HepG2 (cell line): ENCODE measurements at regions not wholly inside any gene's neighbourhood (a gene's known extent, or its start where the extent isn't known, plus 50 kb on each side); places are given as distances from the start of the nearest gene placed in this dataset.

Source experiments
- ATAC-seq: fragments of 200-7000 bp; cut with Tn5 transposase; 3 replicates; pipeline ENCODE4 v1.9.1; 2020; ENCODE audit warnings: mild to moderate bottlenecking, moderate library complexity
- BruUV-seq: library from RNA; stranded (reverse); fragments of 400-500 nt; replicated peaks from 2 replicates; lab custom pipeline; 2021; lab: Mats Ljungman, UMichigan
- CTCF ChIA-PET: fragments of 300-600 bp; formaldehyde crosslinking; extraction: SDS; loops from one replicate; lab custom pipeline; 2021; ENCODE audit warnings: low total read pairs, inconsistent platforms, low intra/inter-chr PET ratio; lab: Yijun Ruan, JAX
- POLR2A ChIA-PET: fragments of 350-600 bp; sonication (Branson Sonifier 250); formaldehyde crosslinking; loops from one replicate; lab custom pipeline; 2020; ENCODE audit warnings: antibody characterized with exemption, inconsistent platforms; lab: Yijun Ruan, JAX
- DNase-seq: peaks from one replicate; pipeline ENCODE4 v3.0.0-alpha.2; 2015; ENCODE audit warnings: low spot score
- FAIRE-seq: peaks from 3 replicates; lab custom pipeline; 2011; peaks lifted over from hg19 to GRCh38; lab: Jason Lieb, UNC
- H2AFZ ChIP-seq: one replicate; pipeline ENCODE4 v1.6.1; 2011; ENCODE audit warnings: low read length, inconsistent platforms
- H3K27ac ChIP-seq: fragments of 300-600 bp; 3 replicates; pipeline ENCODE4 v1.8.0; 2011; ENCODE audit warnings: mixed run types, mild to moderate bottlenecking, mixed read lengths, low read length, inconsistent platforms; ENCODE audit not compliant: insufficient read depth; ENCODE audit errors: extremely low read length
- H3K27me3 ChIP-seq, 2 experiments: fragments of 200-600 bp in 1 of 2; 2 replicates in 1 of 2; 3 replicates in 1 of 2; pipeline versions ENCODE4 v1.6.0 to v1.8.0; 2011; ENCODE audit warnings: low read length in 2 of 2, mild to moderate bottlenecking in 2 of 2, moderate library complexity in 2 of 2, inconsistent platforms in 1 of 2; ENCODE audit not compliant: insufficient read depth in 2 of 2, control insufficient read depth in 1 of 2
- H3K36me3 ChIP-seq, 2 experiments: fragments of 200-600 bp in 1 of 2; replicated peaks in 1 of 2; 2 replicates in 1 of 2; 3 replicates in 1 of 2; pipeline versions ENCODE4 v1.5.1 to v1.8.0; 2011; ENCODE audit warnings: low read length in 2 of 2, inconsistent platforms in 1 of 2; ENCODE audit not compliant: insufficient read depth in 2 of 2, control insufficient read depth in 1 of 2
- H3K4me1 ChIP-seq: 2 replicates; pipeline ENCODE4 v1.5.1; 2012; ENCODE audit warnings: low read length, inconsistent platforms; ENCODE audit not compliant: insufficient read depth
- H3K4me2 ChIP-seq: 2 replicates; pipeline ENCODE4 v1.6.0; 2011; ENCODE audit warnings: low read depth, low read length, inconsistent platforms
- H3K4me3 ChIP-seq, 3 experiments: fragments of 200-600 bp in 1 of 3; sonication (generic), shearing (Covaris generic) in 1 of 3; replicated peaks in 1 of 3; 2 replicates each; pipeline ENCODE4 v1.5.1; 2011 to 2016; ENCODE audit warnings: low read length in 3 of 3, inconsistent platforms in 2 of 3, low read depth in 2 of 3, mild to moderate bottlenecking in 2 of 3, control low read depth in 1 of 3, mixed read lengths in 1 of 3; ENCODE audit not compliant: insufficient read depth in 1 of 3
- H3K79me2 ChIP-seq: one replicate; pipeline ENCODE4 v1.6.1; 2011; ENCODE audit warnings: low read length, inconsistent platforms; ENCODE audit not compliant: insufficient read depth
- H3K9ac ChIP-seq: 2 replicates; pipeline ENCODE4 v1.6.0; 2011; ENCODE audit warnings: mild to moderate bottlenecking, low read depth, low read length, inconsistent platforms; ENCODE audit not compliant: insufficient read depth
- H3K9me3 ChIP-seq: 2 replicates; pipeline ENCODE4 v1.5.1; 2012; ENCODE audit warnings: mild to moderate bottlenecking, low read length
- H4K20me1 ChIP-seq: 2 replicates; pipeline ENCODE4 v1.6.0; 2011; ENCODE audit warnings: inconsistent platforms, mild to moderate bottlenecking, low read length, moderate library complexity; ENCODE audit not compliant: insufficient read depth
- CCAR2 ChIP-seq: fragments of 200-400 bp; formaldehyde crosslinking; optimal IDR thresholded peaks from 2 replicates; pipeline ENCODE3; 2018; ENCODE audit warnings: low read depth, mild to moderate bottlenecking, low read length, moderate library complexity
- KAT2B ChIP-seq: fragments of 150-350 bp; IDR thresholded peaks from 2 replicates; pipeline ENCODE4 v1.6.1; 2014; ENCODE audit warnings: low read depth, low read length, borderline replicate concordance
- MAFK ChIP-seq, 2 experiments: IDR thresholded peaks in 1 of 2; conservative IDR thresholded peaks in 1 of 2; 2 replicates each; pipeline ENCODE4 v1.6.1; 2011; ENCODE audit warnings: improper control_type of control experiment in 2 of 2, low read length in 2 of 2
- TBP ChIP-seq: sonication (generic); formaldehyde crosslinking; IDR thresholded peaks from 2 replicates; pipeline ENCODE4 v1.5.0; 2020; ENCODE audit warnings: missing genetic modification reagents
- ZNF343 ChIP-seq: sonication (generic); formaldehyde crosslinking; IDR thresholded peaks from 2 replicates; pipeline ENCODE4 v1.4.0; 2020; ENCODE audit warnings: mild to moderate bottlenecking, missing genetic modification reagents
- ZNF589 ChIP-seq: sonication (generic); formaldehyde crosslinking; conservative IDR thresholded peaks from 2 replicates; pipeline ENCODE4 v1.8.0; 2022; ENCODE audit warnings: mild to moderate bottlenecking, moderate library complexity, missing genetic modification reagents
- WGBS: methylation state at CpG from one replicate; pipeline ENCODE4 v1.1.6; 2017; ENCODE audit warnings: low lambda C conversion rate; 5-methylcytosine and 5-hydroxymethylcytosine counted together
- in situ Hi-C: cut with HindIII; loops from 2 replicates; pipeline ENCODE4 v1.10.0; 2017; ENCODE audit warnings: low pct_unique_long_range_greater_than_20kb; ENCODE audit not compliant: extremely low pct_ligation_motif_present
- intact Hi-C: fragments of 100-400 bp; cut with micrococcal nuclease; formaldehyde crosslinking; loops from one replicate; pipeline ENCODE4 v1.10.0; 2022; ENCODE audit not compliant: unreplicated experiment
- TF ChIP-seq, protein P1 (sequence below): sonication (generic); formaldehyde crosslinking; IDR thresholded peaks from 2 replicates; pipeline ENCODE4 v1.4.0; 2020; ENCODE audit warnings: mild to moderate bottlenecking, missing genetic modification reagents

DNA sequence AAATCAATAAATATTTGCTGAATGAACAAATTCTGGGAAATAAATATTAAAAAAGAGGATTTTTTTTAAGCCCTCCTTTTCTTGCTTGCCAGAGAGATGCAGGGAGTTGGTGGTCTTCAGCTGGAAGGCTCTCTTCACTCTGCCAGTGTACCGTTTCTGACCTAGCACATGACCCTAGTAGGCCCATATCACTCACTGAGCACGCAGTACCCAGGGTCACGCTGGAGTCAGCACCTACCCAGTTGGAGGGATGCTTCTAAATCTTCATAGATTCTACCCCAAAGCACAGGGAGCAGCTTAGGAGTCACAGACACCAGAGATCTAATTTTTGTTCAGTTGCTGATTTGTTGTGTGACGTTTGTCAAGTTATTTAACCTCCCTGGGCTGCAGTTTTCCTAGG is 195.4 kb upstream of the TBX3 start:
- no peaks in the 10 kb centered on the region for H3K79me2 ChIP-seq
- ChIA-PET CTCF (no interaction called here), POLR2A (no interaction called here)
- H3K27ac ChIP-seq, result no peak overlapping the region
- no peaks in the 10 kb centered on the region for H3K9me3 ChIP-seq
- no TSS peak for BruUV-seq
- H3K4me1 ChIP-seq, result peaks cover 25% of the 10 kb centered on the region
- no peaks in the 10 kb centered on the region for H3K36me3 ChIP-seq
- TF ChIP-seq MAFK (conservative IDR thresholded peaks at IDR 0.05 in 1 of 2, IDR thresholded peaks at IDR 0.05 in 1 of 2; ENCODE audit: low read length in 2 of 2) (peak in 1 of 2 experiments; percentile 37; a peak in 1 of 4 replicates), ZNF343 (CRISPR knock-in tag) (no peak)
- no peak for DNase-seq
- intact Hi-C loops, result no loop called here
- no peak overlapping the region for H2AFZ ChIP-seq
- ATAC-seq, result no peak
- in situ Hi-C loops, result no loop called here
- 0 out of 5 replicates have a peak, but pooled peaks cover 0 to 1% of the 10 kb centered on the region in 2 experiments for H3K27me3 ChIP-seq
- no peak overlapping the region for H3K4me2 ChIP-seq
- no peak overlapping the region for H3K9ac ChIP-seq
- FAIRE-seq, result no peak
- no peak overlapping the region for H3K4me3 ChIP-seq
- WGBS, result 11% methylated on average over 3 of the region's 4 CpGs
- no peaks in the 10 kb centered on the region for H4K20me1 ChIP-seq

DNA sequence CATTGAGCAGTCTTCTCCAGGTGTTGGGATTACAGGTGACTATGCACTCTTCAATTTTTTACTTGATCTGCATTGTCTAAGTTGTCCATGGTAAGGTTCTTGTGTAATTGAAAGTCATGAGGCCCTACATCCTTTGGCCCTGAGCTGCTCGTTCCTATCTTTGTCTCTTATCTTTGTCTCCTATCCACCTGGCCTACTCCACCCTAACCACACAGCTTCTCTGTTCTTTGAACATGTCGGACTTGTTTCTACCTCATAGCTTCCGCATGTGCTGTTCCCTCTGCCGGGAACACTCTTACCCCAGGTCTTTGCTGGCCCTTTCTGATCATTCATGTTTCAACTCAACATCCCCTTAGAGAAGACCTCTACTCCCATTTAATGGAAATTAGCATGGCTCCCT is 194.8 kb upstream of the TBX3 start:
- no peaks in the 10 kb centered on the region for H3K79me2 ChIP-seq
- H3K27me3 ChIP-seq, result no peaks in the 10 kb centered on the region
- H2AFZ ChIP-seq, result no peak overlapping the region
- H3K4me2 ChIP-seq, result no peak overlapping the region
- ChIA-PET CTCF (no interaction called here), POLR2A (no interaction called here)
- WGBS, result 61% methylated on average over 4 of the region's 4 CpGs
- ATAC-seq, result no peak
- no peaks in the 10 kb centered on the region for H4K20me1 ChIP-seq
- no peak overlapping the region for H3K9ac ChIP-seq
- intact Hi-C loops (no loop called here), in situ Hi-C loops (no loop called here)
- H3K4me1 ChIP-seq, result peaks cover 25% of the 10 kb centered on the region
- H3K4me3 ChIP-seq, result no peak overlapping the region
- no peak for FAIRE-seq
- no peak for DNase-seq
- no peak for TF ChIP-seq ZNF589 (CRISPR knock-in tag)
- TF ChIP-seq, protein P1, sequence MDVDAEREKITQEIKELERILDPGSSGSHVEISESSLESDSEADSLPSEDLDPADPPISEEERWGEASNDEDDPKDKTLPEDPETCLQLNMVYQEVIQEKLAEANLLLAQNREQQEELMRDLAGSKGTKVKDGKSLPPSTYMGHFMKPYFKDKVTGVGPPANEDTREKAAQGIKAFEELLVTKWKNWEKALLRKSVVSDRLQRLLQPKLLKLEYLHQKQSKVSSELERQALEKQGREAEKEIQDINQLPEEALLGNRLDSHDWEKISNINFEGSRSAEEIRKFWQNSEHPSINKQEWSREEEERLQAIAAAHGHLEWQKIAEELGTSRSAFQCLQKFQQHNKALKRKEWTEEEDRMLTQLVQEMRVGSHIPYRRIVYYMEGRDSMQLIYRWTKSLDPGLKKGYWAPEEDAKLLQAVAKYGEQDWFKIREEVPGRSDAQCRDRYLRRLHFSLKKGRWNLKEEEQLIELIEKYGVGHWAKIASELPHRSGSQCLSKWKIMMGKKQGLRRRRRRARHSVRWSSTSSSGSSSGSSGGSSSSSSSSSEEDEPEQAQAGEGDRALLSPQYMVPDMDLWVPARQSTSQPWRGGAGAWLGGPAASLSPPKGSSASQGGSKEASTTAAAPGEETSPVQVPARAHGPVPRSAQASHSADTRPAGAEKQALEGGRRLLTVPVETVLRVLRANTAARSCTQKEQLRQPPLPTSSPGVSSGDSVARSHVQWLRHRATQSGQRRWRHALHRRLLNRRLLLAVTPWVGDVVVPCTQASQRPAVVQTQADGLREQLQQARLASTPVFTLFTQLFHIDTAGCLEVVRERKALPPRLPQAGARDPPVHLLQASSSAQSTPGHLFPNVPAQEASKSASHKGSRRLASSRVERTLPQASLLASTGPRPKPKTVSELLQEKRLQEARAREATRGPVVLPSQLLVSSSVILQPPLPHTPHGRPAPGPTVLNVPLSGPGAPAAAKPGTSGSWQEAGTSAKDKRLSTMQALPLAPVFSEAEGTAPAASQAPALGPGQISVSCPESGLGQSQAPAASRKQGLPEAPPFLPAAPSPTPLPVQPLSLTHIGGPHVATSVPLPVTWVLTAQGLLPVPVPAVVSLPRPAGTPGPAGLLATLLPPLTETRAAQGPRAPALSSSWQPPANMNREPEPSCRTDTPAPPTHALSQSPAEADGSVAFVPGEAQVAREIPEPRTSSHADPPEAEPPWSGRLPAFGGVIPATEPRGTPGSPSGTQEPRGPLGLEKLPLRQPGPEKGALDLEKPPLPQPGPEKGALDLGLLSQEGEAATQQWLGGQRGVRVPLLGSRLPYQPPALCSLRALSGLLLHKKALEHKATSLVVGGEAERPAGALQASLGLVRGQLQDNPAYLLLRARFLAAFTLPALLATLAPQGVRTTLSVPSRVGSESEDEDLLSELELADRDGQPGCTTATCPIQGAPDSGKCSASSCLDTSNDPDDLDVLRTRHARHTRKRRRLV (CRISPR knock-in tag), result no peak
- TF ChIP-seq KAT2B, result no peak
- no peak for TF ChIP-seq TBP
- no peak for TF ChIP-seq CCAR2
- no TSS peak for BruUV-seq
- no peaks in the 10 kb centered on the region for H3K36me3 ChIP-seq
- no peaks in the 10 kb centered on the region for H3K9me3 ChIP-seq
- H3K27ac ChIP-seq, result no peak overlapping the region
